Activated naive CD4-positive, alpha-beta T cell treated with anti-CD3 and anti-CD28 coated beads, Interleukin-2, amount 50 U/mL, for 16 hours (primary cell): ENCODE measurements at regions not wholly inside any gene's neighbourhood (a gene's known extent, or its start where the extent isn't known, plus 50 kb on each side); places are given as distances from the start of the nearest gene placed in this dataset.

Experiments used
- DNase-seq: peaks from one replicate; pipeline ENCODE4 v3.0.0-alpha.2; 2020

GRCh38 chr9:89871871-89872331 is 267.1 kb downstream of the GADD45G start:
- DNase-seq, result no peak

- no peak for DNase-seq
Measured at GRCh38 chr9:89872426-89872912, 267.7 kb downstream of the GADD45G start.

- DNase-seq, result no peak
Measured at GRCh38 chr9:89872913-89873707, 268.3 kb downstream of the GADD45G start.

- DNase-seq, result no peak
Measured at GRCh38 chr9:89873801-89874200, 269.0 kb downstream of the GADD45G start.

- DNase-seq, result no peak
Measured at GRCh38 chr9:89874351-89875321, 269.8 kb downstream of the GADD45G start.

GRCh38 chr9:89877051-89878002 is 272.5 kb downstream of the GADD45G start:
- DNase-seq, result no peak

- DNase-seq, result no peak
Measured at GRCh38 chr9:89878003-89878411, 273.2 kb downstream of the GADD45G start.

- DNase-seq, result no peak
Measured at GRCh38 chr9:89878687-89879086, 273.9 kb downstream of the GADD45G start.

- no peak for DNase-seq
Measured at GRCh38 chr9:89879276-89879675, 274.5 kb downstream of the GADD45G start.

GRCh38 chr9:89879701-89880100 is 274.9 kb downstream of the GADD45G start:
- DNase-seq, result no peak

GRCh38 chr9:89880161-89880560 is 275.3 kb downstream of the GADD45G start:
- DNase-seq, result no peak

GRCh38 chr9:89880721-89881120 is 275.9 kb downstream of the GADD45G start:
- DNase-seq, result no peak

GRCh38 chr9:89881431-89881830 is 276.6 kb downstream of the GADD45G start:
- DNase-seq, result no peak

GRCh38 chr9:89882930-89883361 is 278.1 kb downstream of the GADD45G start:
- DNase-seq, result no peak

- DNase-seq, result no peak
Measured at GRCh38 chr9:89883401-89884341, 278.9 kb downstream of the GADD45G start.

GRCh38 chr9:89884356-89885083 is 279.7 kb downstream of the GADD45G start:
- DNase-seq, result no peak

GRCh38 chr9:89885156-89885555 is 280.3 kb downstream of the GADD45G start:
- no peak for DNase-seq

GRCh38 chr9:89886281-89886700 is 281.5 kb downstream of the GADD45G start:
- DNase-seq, result no peak

GRCh38 chr9:89887286-89887685 is 282.5 kb downstream of the GADD45G start:
- no peak for DNase-seq

- DNase-seq, result no peak
Measured at GRCh38 chr9:89888233-89888632, 283.4 kb downstream of the GADD45G start.
